HepG2 (cell line): ENCODE measurements at regions not wholly inside any gene's neighbourhood (a gene's known extent, or its start where the extent isn't known, plus 50 kb on each side); places are given as distances from the start of the nearest gene placed in this dataset.

ENCODE experiments used
- ATAC-seq: fragments of 200-7000 bp; cut with Tn5 transposase; 3 replicates; pipeline ENCODE4 v1.9.1; 2020; ENCODE audit warnings: mild to moderate bottlenecking, moderate library complexity
- BruUV-seq: library from RNA; stranded (reverse); fragments of 400-500 nt; replicated peaks from 2 replicates; lab custom pipeline; 2021; lab: Mats Ljungman, UMichigan
- CTCF ChIA-PET: fragments of 300-600 bp; formaldehyde crosslinking; extraction: SDS; loops from one replicate; lab custom pipeline; 2021; ENCODE audit warnings: low total read pairs, inconsistent platforms, low intra/inter-chr PET ratio; lab: Yijun Ruan, JAX
- POLR2A ChIA-PET: fragments of 350-600 bp; sonication (Branson Sonifier 250); formaldehyde crosslinking; loops from one replicate; lab custom pipeline; 2020; ENCODE audit warnings: antibody characterized with exemption, inconsistent platforms; lab: Yijun Ruan, JAX
- DNase-seq: peaks from one replicate; pipeline ENCODE4 v3.0.0-alpha.2; 2015; ENCODE audit warnings: low spot score
- FAIRE-seq: peaks from 3 replicates; lab custom pipeline; 2011; peaks lifted over from hg19 to GRCh38; lab: Jason Lieb, UNC
- H2AFZ ChIP-seq: one replicate; pipeline ENCODE4 v1.6.1; 2011; ENCODE audit warnings: low read length, inconsistent platforms
- H3K27ac ChIP-seq: fragments of 300-600 bp; 3 replicates; pipeline ENCODE4 v1.8.0; 2011; ENCODE audit warnings: mixed run types, mild to moderate bottlenecking, mixed read lengths, low read length, inconsistent platforms; ENCODE audit not compliant: insufficient read depth; ENCODE audit errors: extremely low read length
- H3K27me3 ChIP-seq, 2 experiments: fragments of 200-600 bp in 1 of 2; 2 replicates in 1 of 2; 3 replicates in 1 of 2; pipeline versions ENCODE4 v1.6.0 to v1.8.0; 2011; ENCODE audit warnings: low read length in 2 of 2, mild to moderate bottlenecking in 2 of 2, moderate library complexity in 2 of 2, inconsistent platforms in 1 of 2; ENCODE audit not compliant: insufficient read depth in 2 of 2, control insufficient read depth in 1 of 2
- H3K36me3 ChIP-seq, 2 experiments: fragments of 200-600 bp in 1 of 2; replicated peaks in 1 of 2; 2 replicates in 1 of 2; 3 replicates in 1 of 2; pipeline versions ENCODE4 v1.5.1 to v1.8.0; 2011; ENCODE audit warnings: low read length in 2 of 2, inconsistent platforms in 1 of 2; ENCODE audit not compliant: insufficient read depth in 2 of 2, control insufficient read depth in 1 of 2
- H3K4me1 ChIP-seq: 2 replicates; pipeline ENCODE4 v1.5.1; 2012; ENCODE audit warnings: low read length, inconsistent platforms; ENCODE audit not compliant: insufficient read depth
- H3K4me2 ChIP-seq: 2 replicates; pipeline ENCODE4 v1.6.0; 2011; ENCODE audit warnings: low read depth, low read length, inconsistent platforms
- H3K4me3 ChIP-seq, 3 experiments: fragments of 200-600 bp in 1 of 3; sonication (generic), shearing (Covaris generic) in 1 of 3; replicated peaks in 1 of 3; 2 replicates each; pipeline ENCODE4 v1.5.1; 2011 to 2016; ENCODE audit warnings: low read length in 3 of 3, inconsistent platforms in 2 of 3, low read depth in 2 of 3, mild to moderate bottlenecking in 2 of 3, control low read depth in 1 of 3, mixed read lengths in 1 of 3; ENCODE audit not compliant: insufficient read depth in 1 of 3
- H3K79me2 ChIP-seq: one replicate; pipeline ENCODE4 v1.6.1; 2011; ENCODE audit warnings: low read length, inconsistent platforms; ENCODE audit not compliant: insufficient read depth
- H3K9ac ChIP-seq: 2 replicates; pipeline ENCODE4 v1.6.0; 2011; ENCODE audit warnings: mild to moderate bottlenecking, low read depth, low read length, inconsistent platforms; ENCODE audit not compliant: insufficient read depth
- H3K9me3 ChIP-seq: 2 replicates; pipeline ENCODE4 v1.5.1; 2012; ENCODE audit warnings: mild to moderate bottlenecking, low read length
- H4K20me1 ChIP-seq: 2 replicates; pipeline ENCODE4 v1.6.0; 2011; ENCODE audit warnings: inconsistent platforms, mild to moderate bottlenecking, low read length, moderate library complexity; ENCODE audit not compliant: insufficient read depth
- AFF4 ChIP-seq: sonication (generic); formaldehyde crosslinking; IDR thresholded peaks from 2 replicates; pipeline ENCODE4 v1.4.0; 2020; ENCODE audit warnings: missing genetic modification reagents
- CBFB ChIP-seq: sonication (generic); formaldehyde crosslinking; IDR thresholded peaks from 2 replicates; pipeline ENCODE4 v1.4.0; 2020; ENCODE audit warnings: missing genetic modification reagents
- CC2D1A ChIP-seq: sonication (generic); formaldehyde crosslinking; IDR thresholded peaks from 2 replicates; pipeline ENCODE4 v1.8.1; 2023; ENCODE audit warnings: mild to moderate bottlenecking, missing genetic modification reagents
- KDM5A ChIP-seq: fragments of 200-600 bp; sonication (generic); IDR thresholded peaks from 2 replicates; pipeline ENCODE4 v1.7.0; 2018; ENCODE audit warnings: antibody characterized with exemption, mild to moderate bottlenecking, low read length, borderline replicate concordance
- LRRFIP1 ChIP-seq: sonication (generic); formaldehyde crosslinking; conservative IDR thresholded peaks from 2 replicates; pipeline ENCODE4 v1.4.0; 2020; ENCODE audit warnings: missing genetic modification reagents
- ZBTB7A ChIP-seq: sonication (generic); formaldehyde crosslinking; IDR thresholded peaks from 2 replicates; pipeline ENCODE4 v1.8.0; 2022; ENCODE audit warnings: mild to moderate bottlenecking, missing genetic modification reagents
- ZNF124 ChIP-seq: sonication (generic); formaldehyde crosslinking; IDR thresholded peaks from 2 replicates; pipeline ENCODE4 v1.4.0; 2020; ENCODE audit warnings: missing genetic modification reagents
- ZNF260 ChIP-seq: sonication (generic); formaldehyde crosslinking; IDR thresholded peaks from 2 replicates; pipeline ENCODE4 v1.4.0; 2020; ENCODE audit warnings: missing genetic modification reagents, low read depth, mild to moderate bottlenecking, borderline replicate concordance
- ZNF350 ChIP-seq: sonication (generic); formaldehyde crosslinking; IDR thresholded peaks from 2 replicates; pipeline ENCODE4 v1.4.0; 2020; ENCODE audit warnings: mild to moderate bottlenecking, low read depth, missing genetic modification reagents, borderline replicate concordance
- ZNF800 ChIP-seq: sonication (generic); formaldehyde crosslinking; IDR thresholded peaks from 2 replicates; pipeline ENCODE4 v1.4.0; 2020; ENCODE audit warnings: missing genetic modification reagents
- WGBS: methylation state at CpG from one replicate; pipeline ENCODE4 v1.1.6; 2017; ENCODE audit warnings: low lambda C conversion rate; 5-methylcytosine and 5-hydroxymethylcytosine counted together
- in situ Hi-C: cut with HindIII; loops from 2 replicates; pipeline ENCODE4 v1.10.0; 2017; ENCODE audit warnings: low pct_unique_long_range_greater_than_20kb; ENCODE audit not compliant: extremely low pct_ligation_motif_present
- intact Hi-C: fragments of 100-400 bp; cut with micrococcal nuclease; formaldehyde crosslinking; loops from one replicate; pipeline ENCODE4 v1.10.0; 2022; ENCODE audit not compliant: unreplicated experiment

GRCh38 chr9:135240222-135240621 is 152.8 kb downstream of the OLFM1 start:
- H4K20me1 ChIP-seq, result 0 out of 2 replicates have a peak, but pooled peaks cover 3% of the 10 kb centered on the region
- no peaks in the 10 kb centered on the region for H3K4me1 ChIP-seq
- no peak for FAIRE-seq
- POLR2A ChIA-PET, result no interaction called here
- WGBS, result 0% methylated on average over 1 of the region's 6 CpGs
- H3K36me3 ChIP-seq, result no peaks in the 10 kb centered on the region
- H3K4me3 ChIP-seq, result no peak overlapping the region
- no peak overlapping the region for H2AFZ ChIP-seq
- no peak for DNase-seq
- H3K9me3 ChIP-seq, result no peaks in the 10 kb centered on the region
- ATAC-seq, result no peak
- no peak overlapping the region for H3K9ac ChIP-seq
- TF ChIP-seq AFF4 (CRISPR knock-in tag) (no peak), ZNF260 (CRISPR knock-in tag) (no peak), KDM5A (no peak), ZBTB7A (no peak)
- TF ChIP-seq, all 625 proteins: peak for 0
- Histone ChIP-seq H3K27ac (no peak overlapping the region), H3K27me3 (peaks cover 5 to 47% of the 10 kb centered on the region in 2 experiments; a peak in 4 of 5 replicates), H3K4me2 (no peak overlapping the region), H3K79me2 (no peaks in the 10 kb centered on the region)
- intact Hi-C loops, result no loop called here
- BruUV-seq, result no TSS peak
- CTCF ChIA-PET, result no interaction called here
- in situ Hi-C loops, result no loop called here

- POLR2A ChIA-PET, result no interaction called here
- no TSS peak for BruUV-seq
- intact Hi-C loops (no loop called here), in situ Hi-C loops (no loop called here)
- ATAC-seq (no peak), FAIRE-seq (no peak), DNase-seq (no peak)
- Histone ChIP-seq H2AFZ (no peak overlapping the region), H3K9me3 (no peaks in the 10 kb centered on the region), H3K4me3 (no peak overlapping the region), H3K4me2 (no peak overlapping the region), H3K27ac (no peak overlapping the region), H3K27me3 (peaks cover 5 to 53% of the 10 kb centered on the region in 2 experiments; a peak in 4 of 5 replicates), H3K9ac (no peak overlapping the region), H3K36me3 (no peaks in the 10 kb centered on the region), H4K20me1 (0 out of 2 replicates have a peak, but pooled peaks cover 3% of the 10 kb centered on the region), H3K4me1 (no peaks in the 10 kb centered on the region), H3K79me2 (no peaks in the 10 kb centered on the region)
- CTCF ChIA-PET, result no interaction called here
- WGBS, result 20% methylated on average over 11 of the region's 11 CpGs
- TF ChIP-seq LRRFIP1 (no peak), CBFB (no peak), CC2D1A (CRISPR knock-in tag) (no peak), ZNF800 (CRISPR knock-in tag) (no peak), ZNF124 (CRISPR knock-in tag) (no peak), ZNF350 (CRISPR knock-in tag) (no peak)
These were observed 153.4 kb downstream of the OLFM1 start for GRCh38 chr9:135240871-135241311.
